ENCODE measurements at regions not wholly inside any gene's neighbourhood (a gene's known extent, or its start where the extent isn't known, plus 50 kb on each side); places are given as distances from the start of the nearest gene placed in this dataset.
A peak's percentile ranks its signal among the peaks of the same experiment; 100 is the strongest.
"Not testable (repeated sequence)": the region's sequence is repeated elsewhere in the genome, so short reads cannot be mapped to it uniquely, and the experiment has no call there.

DNA sequence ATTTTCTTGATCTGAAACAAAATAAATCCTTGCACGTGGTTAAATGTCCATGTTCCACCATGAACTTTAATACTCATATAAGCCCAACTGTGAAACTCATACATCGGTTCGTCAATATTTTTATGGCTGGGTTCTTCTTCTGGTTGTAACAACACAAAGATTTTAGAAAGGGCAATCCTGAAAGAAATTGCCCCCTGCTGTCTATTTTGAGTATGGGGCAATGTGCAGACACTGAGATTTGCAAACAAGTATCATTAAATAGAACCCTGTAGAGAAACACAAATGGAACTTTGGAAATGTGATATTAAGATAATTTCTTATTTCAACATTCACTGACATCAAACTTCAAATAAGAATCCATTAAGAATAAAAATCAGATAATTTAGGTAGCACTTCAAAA is 80.2 kb upstream of the PHACTR1 start:
- no peak for DNase-seq
- Histone ChIP-seq H3K36me3 (ENCODE audit: control insufficient read depth in 2 of 3, insufficient read depth in 3 of 3, low read length in 3 of 3) (no peaks in the 10 kb centered on the region), H3K9ac (ENCODE audit: low read length in 3 of 3) (no peak overlapping the region), H3K27me3 (ENCODE audit: control insufficient read depth, insufficient read depth, low read length) (no peaks in the 10 kb centered on the region), H3K4me3 (ENCODE audit: low read length in 3 of 3) (no peak overlapping the region), H3K9me3 (ENCODE audit: control insufficient read depth in 2 of 3, insufficient read depth in 1 of 3, low read length in 3 of 3) (peaks cover 0 to 3% (median 2%) of the 10 kb centered on the region in 3 donors), H3K27ac (ENCODE audit: low read depth in 2 of 2, low read length in 2 of 2) (no peak overlapping the region), H3K4me1 (ENCODE audit: control insufficient read depth in 2 of 3, insufficient read depth in 2 of 3, low read depth in 1 of 3, low read length in 3 of 3) (no peaks in the 10 kb centered on the region)
- TF ChIP-seq, protein P1, sequence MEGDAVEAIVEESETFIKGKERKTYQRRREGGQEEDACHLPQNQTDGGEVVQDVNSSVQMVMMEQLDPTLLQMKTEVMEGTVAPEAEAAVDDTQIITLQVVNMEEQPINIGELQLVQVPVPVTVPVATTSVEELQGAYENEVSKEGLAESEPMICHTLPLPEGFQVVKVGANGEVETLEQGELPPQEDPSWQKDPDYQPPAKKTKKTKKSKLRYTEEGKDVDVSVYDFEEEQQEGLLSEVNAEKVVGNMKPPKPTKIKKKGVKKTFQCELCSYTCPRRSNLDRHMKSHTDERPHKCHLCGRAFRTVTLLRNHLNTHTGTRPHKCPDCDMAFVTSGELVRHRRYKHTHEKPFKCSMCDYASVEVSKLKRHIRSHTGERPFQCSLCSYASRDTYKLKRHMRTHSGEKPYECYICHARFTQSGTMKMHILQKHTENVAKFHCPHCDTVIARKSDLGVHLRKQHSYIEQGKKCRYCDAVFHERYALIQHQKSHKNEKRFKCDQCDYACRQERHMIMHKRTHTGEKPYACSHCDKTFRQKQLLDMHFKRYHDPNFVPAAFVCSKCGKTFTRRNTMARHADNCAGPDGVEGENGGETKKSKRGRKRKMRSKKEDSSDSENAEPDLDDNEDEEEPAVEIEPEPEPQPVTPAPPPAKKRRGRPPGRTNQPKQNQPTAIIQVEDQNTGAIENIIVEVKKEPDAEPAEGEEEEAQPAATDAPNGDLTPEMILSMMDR (IDR thresholded peaks at IDR 0.05; ENCODE audit: borderline replicate concordance, extremely low read depth, insufficient read depth) = no peak
- FAIRE-seq = no peak
- intact Hi-C loops (cut with DNase I) = no loop called here

DNA sequence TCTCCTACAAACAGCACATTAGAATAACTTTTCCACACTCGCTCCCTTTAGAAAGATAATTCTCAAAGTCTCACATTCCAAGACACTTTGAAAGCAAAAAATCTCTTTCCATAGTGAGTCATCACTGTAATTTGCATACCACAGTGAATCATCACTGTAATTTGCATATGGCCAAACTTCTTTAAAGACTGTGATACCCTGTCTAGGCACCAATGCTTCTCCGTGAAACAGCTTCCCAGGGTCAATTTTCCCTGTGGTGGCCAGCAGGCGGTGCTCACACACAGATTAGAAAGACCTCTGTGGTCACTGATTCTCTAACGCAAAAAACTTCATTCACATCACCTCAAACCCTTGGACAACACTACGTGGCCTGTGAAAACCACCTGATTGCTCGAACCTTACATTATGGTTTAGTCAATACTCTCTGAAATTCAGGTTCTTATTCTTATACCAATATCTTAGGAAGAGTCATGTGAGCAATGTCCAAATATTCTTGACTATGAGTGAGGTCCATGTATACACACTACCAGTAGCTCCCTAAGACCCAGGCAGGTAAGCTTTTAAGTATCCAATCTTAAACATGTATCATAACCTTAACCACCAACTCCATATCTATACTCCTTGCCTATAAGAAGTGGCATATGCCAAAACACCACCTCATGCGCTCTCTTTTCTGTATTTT is 78.5 kb upstream of the PHACTR1 start:
- Histone ChIP-seq H3K4me1 (ENCODE audit: control insufficient read depth in 2 of 3, insufficient read depth in 2 of 3, low read depth in 1 of 3, low read length in 3 of 3) (no peaks in the 10 kb centered on the region), H3K4me3 (ENCODE audit: low read length in 3 of 3) (no peak overlapping the region), H3K27ac (ENCODE audit: low read depth in 2 of 2, low read length in 2 of 2) (no peak overlapping the region), H3K9ac (ENCODE audit: low read length in 3 of 3) (no peak overlapping the region), H3K27me3 (ENCODE audit: control insufficient read depth, insufficient read depth, low read length) (no peaks in the 10 kb centered on the region), H3K36me3 (ENCODE audit: control insufficient read depth in 2 of 3, insufficient read depth in 3 of 3, low read length in 3 of 3) (no peaks in the 10 kb centered on the region), H3K9me3 (ENCODE audit: control insufficient read depth in 2 of 3, insufficient read depth in 1 of 3, low read length in 3 of 3) (peaks cover 0 to 3% (median 2%) of the 10 kb centered on the region in 3 donors)
- intact Hi-C loops (cut with DNase I) = no loop called here
- FAIRE-seq (no peak), DNase-seq (peak in 4 of 5 donors; percentile 41 to 69 (median 54))
- TF ChIP-seq, protein P1 (IDR thresholded peaks at IDR 0.05; ENCODE audit: borderline replicate concordance, extremely low read depth, insufficient read depth) = peak; percentile 74

DNA sequence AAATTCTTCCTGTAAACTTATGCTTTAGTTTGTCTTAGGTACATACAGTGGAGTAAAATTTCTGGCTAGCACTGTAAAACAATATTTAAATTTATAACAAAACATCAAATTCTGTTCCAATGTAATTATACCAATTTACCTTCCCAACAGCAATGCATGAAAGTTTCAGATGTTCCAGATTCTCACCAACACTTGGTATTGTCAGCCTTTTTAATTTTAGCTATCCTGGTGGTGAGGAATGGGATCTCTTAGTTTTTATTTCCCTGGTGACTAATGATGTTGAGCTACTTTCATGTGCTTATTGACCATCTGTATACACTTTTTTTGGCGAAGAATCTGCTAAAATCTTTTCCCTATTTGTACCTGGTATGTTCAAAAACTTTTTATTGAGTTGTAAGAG is 76.1 kb upstream of the PHACTR1 start:
- intact Hi-C loops (cut with DNase I) = no loop called here
- no peak for FAIRE-seq
- no peaks in the 10 kb centered on the region for H3K36me3 ChIP-seq (ENCODE audit: control insufficient read depth in 2 of 3, insufficient read depth in 3 of 3, low read length in 3 of 3)

DNA sequence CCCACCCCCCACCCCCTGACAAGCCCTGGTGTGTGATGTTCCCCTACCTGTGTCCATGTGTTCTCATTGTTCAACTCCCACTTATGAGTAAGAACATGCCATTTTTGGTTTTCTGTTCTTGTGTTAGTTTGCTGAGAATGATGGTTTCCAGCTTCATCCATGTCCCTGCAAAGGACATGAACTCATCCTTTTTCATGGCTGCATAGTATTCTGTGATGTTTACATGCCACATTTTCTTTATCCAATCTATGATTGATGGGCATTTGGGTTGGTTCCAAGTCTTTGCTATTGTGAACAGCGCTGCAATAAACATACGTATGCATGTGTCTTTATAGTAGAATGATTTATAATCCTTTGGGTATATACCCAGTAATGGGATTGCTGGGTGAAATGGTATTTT is 74.8 kb upstream of the PHACTR1 start:
- FAIRE-seq; H3K27ac ChIP-seq (ENCODE audit: low read depth in 2 of 2, low read length in 2 of 2); intact Hi-C loops (cut with DNase I): not testable (repeated sequence)

More for the DNA sequence above, 76.1 kb upstream of the PHACTR1 start:
- Histone ChIP-seq H3K27ac (ENCODE audit: low read depth in 2 of 2, low read length in 2 of 2) (no peak overlapping the region), H3K9me3 (ENCODE audit: control insufficient read depth in 2 of 3, insufficient read depth in 1 of 3, low read length in 3 of 3) (peaks cover 0 to 3% (median 2%) of the 10 kb centered on the region in 3 donors), H3K27me3 (ENCODE audit: control insufficient read depth, insufficient read depth, low read length) (no peaks in the 10 kb centered on the region), H3K4me3 (ENCODE audit: low read length in 3 of 3) (no peak overlapping the region), H3K4me1 (ENCODE audit: control insufficient read depth in 2 of 3, insufficient read depth in 2 of 3, low read depth in 1 of 3, low read length in 3 of 3) (no peaks in the 10 kb centered on the region), H3K9ac (ENCODE audit: low read length in 3 of 3) (no peak overlapping the region)
- DNase-seq = no peak
- TF ChIP-seq, protein P1 (IDR thresholded peaks at IDR 0.05; ENCODE audit: borderline replicate concordance, extremely low read depth, insufficient read depth) = no peak

More for the DNA sequence above, 74.8 kb upstream of the PHACTR1 start:
- DNase-seq; H3K27me3 ChIP-seq (ENCODE audit: control insufficient read depth, insufficient read depth, low read length); H3K9ac ChIP-seq (ENCODE audit: low read length in 3 of 3); H3K36me3 ChIP-seq (ENCODE audit: control insufficient read depth in 2 of 3, insufficient read depth in 3 of 3, low read length in 3 of 3); H3K9me3 ChIP-seq (ENCODE audit: control insufficient read depth in 2 of 3, insufficient read depth in 1 of 3, low read length in 3 of 3); H3K4me1 ChIP-seq (ENCODE audit: control insufficient read depth in 2 of 3, insufficient read depth in 2 of 3, low read depth in 1 of 3, low read length in 3 of 3); H3K4me3 ChIP-seq (ENCODE audit: low read length in 3 of 3): not testable (repeated sequence)
